ENCODE measurements at regions not wholly inside any gene's neighbourhood (a gene's known extent, or its start where the extent isn't known, plus 50 kb on each side); places are given as distances from the start of the nearest gene placed in this dataset.

DNA sequence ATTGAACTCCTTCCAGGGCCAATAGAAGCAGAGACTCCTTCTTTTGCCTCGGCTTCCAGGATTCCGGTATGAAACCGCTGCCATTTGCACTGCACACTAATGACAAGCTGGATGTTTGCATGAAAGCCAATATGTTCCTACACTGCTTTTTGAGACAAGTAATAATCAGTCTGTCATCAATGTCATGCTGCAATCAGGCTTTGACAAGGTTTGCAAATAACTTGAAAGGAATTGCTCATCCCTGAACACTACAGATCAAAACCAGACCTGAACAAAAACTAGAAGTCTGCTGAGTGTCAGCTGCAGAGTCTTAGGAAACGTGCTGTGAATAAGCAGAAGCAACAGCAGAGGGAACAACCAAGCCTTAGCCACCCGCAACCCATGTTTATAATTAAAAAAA lies 720.7 kb upstream of the CXADR start:
- Histone ChIP-seq H3K27me3 (no peaks in the 10 kb centered on the region), H3K9me3 (no peaks in the 10 kb centered on the region), H3K36me3 (no peaks in the 10 kb centered on the region), H3K4me3 (no peak overlapping the region), H3K4me1 (no peaks in the 10 kb centered on the region), H3K27ac (no peak overlapping the region)
- DNase-seq (ENCODE audit: low spot score in 2 of 2) = no peak
- 89 to 91% methylated on average over 5 of the region's 5 CpGs for WGBS, 2 donors
- no peak for TF ChIP-seq EP300 (IDR thresholded peaks at IDR 0.05)
- TF ChIP-seq POLR2A (IDR thresholded peaks at IDR 0.05) = no peak
- TF ChIP-seq, protein P1, sequence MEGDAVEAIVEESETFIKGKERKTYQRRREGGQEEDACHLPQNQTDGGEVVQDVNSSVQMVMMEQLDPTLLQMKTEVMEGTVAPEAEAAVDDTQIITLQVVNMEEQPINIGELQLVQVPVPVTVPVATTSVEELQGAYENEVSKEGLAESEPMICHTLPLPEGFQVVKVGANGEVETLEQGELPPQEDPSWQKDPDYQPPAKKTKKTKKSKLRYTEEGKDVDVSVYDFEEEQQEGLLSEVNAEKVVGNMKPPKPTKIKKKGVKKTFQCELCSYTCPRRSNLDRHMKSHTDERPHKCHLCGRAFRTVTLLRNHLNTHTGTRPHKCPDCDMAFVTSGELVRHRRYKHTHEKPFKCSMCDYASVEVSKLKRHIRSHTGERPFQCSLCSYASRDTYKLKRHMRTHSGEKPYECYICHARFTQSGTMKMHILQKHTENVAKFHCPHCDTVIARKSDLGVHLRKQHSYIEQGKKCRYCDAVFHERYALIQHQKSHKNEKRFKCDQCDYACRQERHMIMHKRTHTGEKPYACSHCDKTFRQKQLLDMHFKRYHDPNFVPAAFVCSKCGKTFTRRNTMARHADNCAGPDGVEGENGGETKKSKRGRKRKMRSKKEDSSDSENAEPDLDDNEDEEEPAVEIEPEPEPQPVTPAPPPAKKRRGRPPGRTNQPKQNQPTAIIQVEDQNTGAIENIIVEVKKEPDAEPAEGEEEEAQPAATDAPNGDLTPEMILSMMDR (IDR thresholded peaks at IDR 0.05) = no peak

- no peak overlapping the region for H3K4me3 ChIP-seq
- 44 to 54% methylated on average over 3 of the region's 3 CpGs for WGBS, 2 donors
- no peaks in the 10 kb centered on the region for H3K36me3 ChIP-seq
- no peaks in the 10 kb centered on the region for H3K9me3 ChIP-seq
- no peaks in the 10 kb centered on the region for H3K4me1 ChIP-seq
- no peak for DNase-seq (ENCODE audit: low spot score in 2 of 2)
- TF ChIP-seq POLR2A (IDR thresholded peaks at IDR 0.05) = no peak
- TF ChIP-seq, protein P1 (IDR thresholded peaks at IDR 0.05) = no peak
- no peak for TF ChIP-seq EP300 (IDR thresholded peaks at IDR 0.05)
- no peaks in the 10 kb centered on the region for H3K27me3 ChIP-seq
- no peak overlapping the region for H3K27ac ChIP-seq
These were observed 717.9 kb upstream of the CXADR start for GRCh38 chr21:16794950-16795349.

- Histone ChIP-seq H3K27me3 (no peaks in the 10 kb centered on the region), H3K9me3 (no peaks in the 10 kb centered on the region), H3K4me3 (no peak overlapping the region), H3K36me3 (no peaks in the 10 kb centered on the region), H3K4me1 (no peaks in the 10 kb centered on the region), H3K27ac (no peak overlapping the region)
- TF ChIP-seq, protein P1 (IDR thresholded peaks at IDR 0.05) = no peak
- no peak for DNase-seq (ENCODE audit: low spot score in 2 of 2)
These were observed 716.1 kb upstream of the CXADR start for GRCh38 chr21:16796776-16797175.

DNA sequence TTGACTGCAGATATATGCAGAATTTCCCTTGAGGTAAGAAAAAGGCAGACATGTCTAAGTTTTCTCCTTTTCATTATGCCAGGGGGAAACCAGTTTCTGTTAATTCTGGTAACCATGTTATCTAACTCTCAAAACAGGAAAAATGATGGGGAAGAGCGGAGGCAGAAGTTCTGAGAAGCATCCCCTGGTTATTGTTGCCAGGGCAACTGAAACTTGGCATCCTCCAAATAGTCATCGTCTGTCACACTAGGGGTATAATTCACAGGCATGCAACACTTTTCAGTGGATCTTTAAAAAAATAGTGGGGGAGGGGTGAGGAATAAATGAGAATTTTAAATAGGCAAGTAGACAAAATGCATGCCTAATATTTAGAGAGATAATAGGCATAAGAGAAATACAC lies 715.3 kb upstream of the CXADR start:
- Histone ChIP-seq H3K27me3 (no peaks in the 10 kb centered on the region), H3K36me3 (no peaks in the 10 kb centered on the region), H3K4me1 (no peaks in the 10 kb centered on the region), H3K9me3 (no peaks in the 10 kb centered on the region), H3K27ac (no peak overlapping the region), H3K4me3 (no peak overlapping the region)
- TF ChIP-seq, protein P1 (IDR thresholded peaks at IDR 0.05) = no peak
- no peak for TF ChIP-seq POLR2A (IDR thresholded peaks at IDR 0.05)
- TF ChIP-seq EP300 (IDR thresholded peaks at IDR 0.05) = no peak
- no peak for DNase-seq (ENCODE audit: low spot score in 2 of 2)
- WGBS, 2 donors = 61 to 69% methylated on average over 2 of the region's 2 CpGs

GRCh38 chr21:16797966-16798365 lies 714.9 kb upstream of the CXADR start:
- Histone ChIP-seq H3K9me3 (no peaks in the 10 kb centered on the region), H3K27me3 (no peaks in the 10 kb centered on the region), H3K4me1 (no peaks in the 10 kb centered on the region), H3K36me3 (no peaks in the 10 kb centered on the region), H3K4me3 (no peak overlapping the region), H3K27ac (no peak overlapping the region)
- 50 to 61% methylated on average over 2 of the region's 2 CpGs for WGBS, 2 donors
- DNase-seq (ENCODE audit: low spot score in 2 of 2) = no peak
- TF ChIP-seq, protein P1 (IDR thresholded peaks at IDR 0.05) = no peak
- TF ChIP-seq POLR2A (IDR thresholded peaks at IDR 0.05) = no peak
- no peak for TF ChIP-seq EP300 (IDR thresholded peaks at IDR 0.05)
